ENCODE measurements at regions not wholly inside any gene's neighbourhood (a gene's known extent, or its start where the extent isn't known, plus 50 kb on each side); places are given as distances from the start of the nearest gene placed in this dataset.

DNA sequence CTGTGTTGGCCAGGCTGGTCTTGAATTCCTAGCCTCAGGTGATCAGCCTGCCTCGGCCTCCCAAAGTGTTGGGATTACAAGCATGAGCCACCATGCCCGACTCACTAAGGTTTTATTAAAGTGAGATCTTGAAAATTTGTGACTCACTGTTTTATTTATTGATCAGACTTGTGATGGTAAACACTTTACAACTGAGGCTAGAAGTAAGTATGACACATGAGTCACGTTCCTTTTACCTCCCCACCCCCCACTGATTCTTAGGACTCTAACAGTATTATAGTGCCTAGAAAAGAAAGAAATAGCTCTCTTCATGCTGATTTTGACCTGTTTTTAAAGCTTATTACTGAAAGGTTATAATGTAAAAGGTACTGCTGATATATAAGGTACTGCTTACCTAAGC, 160.6 kb downstream of the TANC2 start:
- Histone ChIP-seq H2AFZ (ENCODE audit: low read depth) (no peak overlapping the region), H3K27me3 (ENCODE audit: insufficient read depth, low read depth) (no peaks in the 10 kb centered on the region), H3K79me2 (ENCODE audit: insufficient read depth, low read depth) (no peaks in the 10 kb centered on the region), H4K20me1 (ENCODE audit: insufficient read depth) (no peaks in the 10 kb centered on the region), H3K27ac (no peak overlapping the region), H3K4me1 (ENCODE audit: low read depth, poor library complexity, severe bottlenecking) (peaks cover 9% of the 10 kb centered on the region), H3K36me3 (ENCODE audit: insufficient read depth) (no peaks in the 10 kb centered on the region), H3K4me3 (IDR thresholded peaks at IDR 0.05; ENCODE audit: insufficient read depth, low read depth, low read length) (no peak overlapping the region), H3K9ac (no peak overlapping the region), H3K4me2 (no peak overlapping the region)
- TF ChIP-seq, protein P1, sequence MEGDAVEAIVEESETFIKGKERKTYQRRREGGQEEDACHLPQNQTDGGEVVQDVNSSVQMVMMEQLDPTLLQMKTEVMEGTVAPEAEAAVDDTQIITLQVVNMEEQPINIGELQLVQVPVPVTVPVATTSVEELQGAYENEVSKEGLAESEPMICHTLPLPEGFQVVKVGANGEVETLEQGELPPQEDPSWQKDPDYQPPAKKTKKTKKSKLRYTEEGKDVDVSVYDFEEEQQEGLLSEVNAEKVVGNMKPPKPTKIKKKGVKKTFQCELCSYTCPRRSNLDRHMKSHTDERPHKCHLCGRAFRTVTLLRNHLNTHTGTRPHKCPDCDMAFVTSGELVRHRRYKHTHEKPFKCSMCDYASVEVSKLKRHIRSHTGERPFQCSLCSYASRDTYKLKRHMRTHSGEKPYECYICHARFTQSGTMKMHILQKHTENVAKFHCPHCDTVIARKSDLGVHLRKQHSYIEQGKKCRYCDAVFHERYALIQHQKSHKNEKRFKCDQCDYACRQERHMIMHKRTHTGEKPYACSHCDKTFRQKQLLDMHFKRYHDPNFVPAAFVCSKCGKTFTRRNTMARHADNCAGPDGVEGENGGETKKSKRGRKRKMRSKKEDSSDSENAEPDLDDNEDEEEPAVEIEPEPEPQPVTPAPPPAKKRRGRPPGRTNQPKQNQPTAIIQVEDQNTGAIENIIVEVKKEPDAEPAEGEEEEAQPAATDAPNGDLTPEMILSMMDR (conservative IDR thresholded peaks at IDR 0.05; ENCODE audit: low read depth, low read length): no peak

DNA sequence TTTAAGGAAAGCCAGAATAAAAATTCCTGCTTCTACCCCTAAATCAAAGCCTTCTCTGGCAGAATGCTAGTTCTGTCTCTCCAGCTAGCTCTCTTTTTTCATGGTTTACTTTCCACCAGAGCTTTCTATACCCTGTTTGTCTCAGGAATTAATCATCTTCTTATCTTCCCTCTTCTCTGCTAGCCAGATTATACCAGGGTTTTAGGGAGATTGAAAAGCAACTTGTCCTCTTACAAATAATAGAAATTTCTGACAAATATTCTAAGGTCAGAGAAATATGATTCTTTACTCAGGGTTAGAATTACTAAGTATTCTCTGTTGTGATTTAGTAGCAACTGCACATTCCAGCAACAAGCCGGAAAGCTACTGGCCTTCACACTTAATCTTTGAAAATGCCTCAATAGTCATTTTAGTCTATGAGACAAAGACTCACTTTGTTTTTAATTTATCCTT, 166.4 kb downstream of the TANC2 start:
- Histone ChIP-seq H3K4me3 (IDR thresholded peaks at IDR 0.05; ENCODE audit: insufficient read depth, low read depth, low read length) (no peak overlapping the region), H3K79me2 (ENCODE audit: insufficient read depth, low read depth) (no peaks in the 10 kb centered on the region), H3K27ac (no peak overlapping the region), H4K20me1 (ENCODE audit: insufficient read depth) (no peaks in the 10 kb centered on the region), H3K4me1 (ENCODE audit: low read depth, poor library complexity, severe bottlenecking) (peaks cover 9% of the 10 kb centered on the region), H3K9ac (no peak overlapping the region), H3K27me3 (ENCODE audit: insufficient read depth, low read depth) (no peaks in the 10 kb centered on the region), H3K4me2 (no peak overlapping the region), H3K36me3 (ENCODE audit: insufficient read depth) (no peaks in the 10 kb centered on the region), H2AFZ (ENCODE audit: low read depth) (no peak overlapping the region)
- TF ChIP-seq, protein P1 (conservative IDR thresholded peaks at IDR 0.05; ENCODE audit: low read depth, low read length): no peak

DNA sequence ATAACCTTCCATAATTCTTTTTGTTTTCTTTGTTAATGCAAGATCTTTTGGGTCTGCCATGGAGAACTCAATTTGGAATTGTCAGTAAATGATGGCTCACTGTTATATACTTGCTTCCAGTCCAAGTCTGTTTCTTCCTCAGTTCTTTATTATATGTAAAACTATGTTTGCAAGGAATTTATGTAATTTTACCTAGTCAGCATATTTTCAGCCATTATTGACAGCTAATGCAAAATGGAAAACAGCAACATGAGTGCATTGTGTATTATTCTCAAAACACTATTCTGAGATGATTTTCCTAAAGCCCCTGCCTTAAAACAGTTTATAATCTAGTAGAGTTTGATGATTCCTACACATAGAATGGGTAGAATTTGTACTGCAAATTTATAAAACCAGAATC, 167.5 kb downstream of the TANC2 start:
- Histone ChIP-seq H3K4me2 (no peak overlapping the region), H3K27me3 (ENCODE audit: insufficient read depth, low read depth) (no peaks in the 10 kb centered on the region), H3K4me1 (ENCODE audit: low read depth, poor library complexity, severe bottlenecking) (peaks cover 9% of the 10 kb centered on the region), H2AFZ (ENCODE audit: low read depth) (no peak overlapping the region), H4K20me1 (ENCODE audit: insufficient read depth) (no peaks in the 10 kb centered on the region), H3K79me2 (ENCODE audit: insufficient read depth, low read depth) (no peaks in the 10 kb centered on the region), H3K27ac (no peak overlapping the region), H3K36me3 (ENCODE audit: insufficient read depth) (no peaks in the 10 kb centered on the region), H3K4me3 (IDR thresholded peaks at IDR 0.05; ENCODE audit: insufficient read depth, low read depth, low read length) (no peak overlapping the region), H3K9ac (no peak overlapping the region)
- TF ChIP-seq, protein P1 (conservative IDR thresholded peaks at IDR 0.05; ENCODE audit: low read depth, low read length): no peak

DNA sequence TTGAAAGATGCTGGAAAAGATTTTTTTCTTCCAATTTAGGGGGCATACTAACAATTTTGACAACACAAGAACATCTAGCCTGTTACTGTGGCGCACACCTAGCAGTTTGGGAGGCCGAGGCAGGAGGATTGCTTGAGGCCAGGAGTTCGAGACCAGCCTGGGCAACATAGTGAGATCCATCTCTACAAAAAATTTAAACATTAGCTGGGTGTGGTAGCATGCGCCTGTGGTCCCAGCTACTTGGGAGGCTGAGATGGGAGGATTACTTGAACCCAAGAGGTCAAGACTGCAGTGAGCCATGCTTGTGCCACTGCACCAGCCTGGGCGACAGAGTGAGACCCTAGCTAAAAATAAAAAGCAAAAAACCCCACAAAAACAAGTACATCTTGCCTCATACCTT, 168.8 kb downstream of the TANC2 start:
- TF ChIP-seq, protein P1 (conservative IDR thresholded peaks at IDR 0.05; ENCODE audit: low read depth, low read length): no peak
- H3K27me3 ChIP-seq (ENCODE audit: insufficient read depth, low read depth): no peaks in the 10 kb centered on the region
- H3K79me2 ChIP-seq (ENCODE audit: insufficient read depth, low read depth): no peaks in the 10 kb centered on the region
- no peaks in the 10 kb centered on the region for H3K36me3 ChIP-seq (ENCODE audit: insufficient read depth)
- no peak overlapping the region for H2AFZ ChIP-seq (ENCODE audit: low read depth)
- peaks cover 18% of the 10 kb centered on the region for H3K4me1 ChIP-seq (ENCODE audit: low read depth, poor library complexity, severe bottlenecking)
- H3K4me2 ChIP-seq: no peak overlapping the region
- H3K9ac ChIP-seq: no peak overlapping the region
- no peaks in the 10 kb centered on the region for H4K20me1 ChIP-seq (ENCODE audit: insufficient read depth)
- H3K27ac ChIP-seq: no peak overlapping the region
- no peak overlapping the region for H3K4me3 ChIP-seq (IDR thresholded peaks at IDR 0.05; ENCODE audit: insufficient read depth, low read depth, low read length)

Data from KMS-11 (cell line).